SU-DHL-6 (cell line): ENCODE measurements at regions not wholly inside any gene's neighbourhood (a gene's known extent, or its start where the extent isn't known, plus 50 kb on each side); places are given as distances from the start of the nearest gene placed in this dataset.

Experiments used
- CTCF ChIP-seq: fragments of 200-600 bp; sonication (generic); IDR thresholded peaks from one replicate; pipeline ENCODE4 v1.5.1; 2017; ENCODE audit warnings: antibody characterized with exemption, mild to moderate bottlenecking, low read length, moderate library complexity; ENCODE audit not compliant: insufficient read depth, poor library complexity, severe bottlenecking
- EZH2phosphoT487 ChIP-seq: fragments of 200-600 bp; sonication (generic), shearing (Covaris generic); conservative IDR thresholded peaks from 2 replicates; pipeline ENCODE4 v1.6.1; 2018; ENCODE audit warnings: mild to moderate bottlenecking, antibody characterized with exemption, low read length, moderate library complexity, mixed read lengths

- no peak for TF ChIP-seq CTCF
- TF ChIP-seq EZH2phosphoT487, result no peak
These were observed 135.8 kb upstream of the COL21A1 start for GRCh38 chr6:56383160-56383559.
